Activated T-cell treated with anti-CD3 and anti-CD28 coated beads, Interleukin-2, amount 50 U/mL, for 4 hours (primary cell): ENCODE measurements at regions not wholly inside any gene's neighbourhood (a gene's known extent, or its start where the extent isn't known, plus 50 kb on each side); places are given as distances from the start of the nearest gene placed in this dataset.
A peak's percentile ranks its signal among the peaks of the same experiment; 100 is the strongest.
"Not testable (repeated sequence)": the region's sequence is repeated elsewhere in the genome, so short reads cannot be mapped to it uniquely, and the experiment has no call there.

Experiments used
- ATAC-seq, 2 donors: fragments of 200-7000 bp; cut with Tn5 transposase; one replicate each; pipeline ENCODE4 v1.10.0; 2021
- DNase-seq: peaks from one replicate; pipeline ENCODE4 v3.0.0-alpha.2; 2020
- H3K27me3 Mint-ChIP-seq: one replicate; pipeline ENCODE4 v1.8.0; 2021; ENCODE audit warnings: low read depth, mixed read lengths
- H3K36me3 Mint-ChIP-seq: one replicate; pipeline ENCODE4 v1.8.0; 2022; ENCODE audit warnings: mixed read lengths; ENCODE audit not compliant: insufficient read depth
- H3K4me1 Mint-ChIP-seq: one replicate; pipeline ENCODE4 v1.8.0; 2021; ENCODE audit warnings: low read depth, mixed read lengths
- H3K4me3 Mint-ChIP-seq: one replicate; pipeline ENCODE4 v1.8.0; 2021; ENCODE audit warnings: mild to moderate bottlenecking, moderate library complexity, mixed read lengths
- H3K9me3 Mint-ChIP-seq: one replicate; pipeline ENCODE4 v1.8.0; 2021; ENCODE audit warnings: mixed read lengths

GRCh38 chr4:184959786-184960185, 58.5 kb upstream of the HELT start:
- ATAC-seq = no peak
- Mint-ChIP-seq H3K36me3 (no peaks in the 10 kb centered on the region), H3K4me3 (no peak overlapping the region), H3K9me3 (peaks cover under 1% of the 10 kb centered on the region), H3K4me1 (no peaks in the 10 kb centered on the region), H3K27me3 (no peaks in the 10 kb centered on the region)
- DNase-seq = no peak

DNA sequence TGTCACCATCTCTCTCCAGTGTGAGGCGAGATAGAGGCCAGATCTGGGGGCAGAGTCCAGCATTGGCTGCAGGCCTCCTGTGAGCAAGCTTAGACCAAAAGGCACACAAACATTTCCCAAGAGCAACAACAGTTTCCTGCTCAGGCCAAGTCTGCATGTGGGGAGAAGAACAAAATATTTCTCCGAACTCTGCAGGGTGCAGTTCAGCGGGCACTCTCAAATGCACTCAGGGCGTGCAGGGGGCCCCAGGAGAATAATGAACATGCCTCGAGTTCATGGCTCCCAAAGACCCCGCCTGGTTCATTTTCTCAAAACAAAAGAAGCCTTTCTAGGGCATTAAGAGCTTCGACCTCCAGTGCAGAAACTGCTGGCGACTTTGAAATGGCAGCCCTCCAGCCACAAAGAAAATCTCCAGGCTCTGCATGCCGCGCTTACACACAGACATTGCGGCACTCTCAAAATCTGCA, 57.8 kb upstream of the HELT start:
- Mint-ChIP-seq H3K4me1 (peaks cover 3% of the 10 kb centered on the region), H3K4me3 (no peak overlapping the region), H3K27me3 (peaks cover 2% of the 10 kb centered on the region), H3K36me3 (peaks cover 2% of the 10 kb centered on the region), H3K9me3 (peaks cover 4% of the 10 kb centered on the region)
- no peak for DNase-seq
- ATAC-seq = no peak

DNA sequence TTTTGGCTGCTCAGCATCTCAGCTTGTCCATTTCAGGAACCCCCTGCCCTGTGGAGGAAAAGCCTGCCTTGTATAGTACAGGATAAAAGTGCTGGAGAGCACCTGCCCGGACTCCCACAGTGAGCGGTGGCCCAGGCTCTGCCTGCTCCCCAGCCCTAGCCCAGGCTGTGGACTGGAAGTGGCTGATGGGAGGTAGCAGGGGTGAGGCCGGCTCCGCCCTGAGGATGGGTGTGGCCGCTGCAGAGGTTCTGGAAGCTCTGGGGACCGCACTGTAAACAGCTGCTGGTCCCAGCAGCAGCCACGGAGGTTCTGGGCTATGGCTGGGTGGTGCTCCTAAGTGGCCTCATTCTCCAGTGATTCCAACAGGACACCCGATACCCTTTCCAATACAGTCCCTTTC, 56.6 kb upstream of the HELT start:
- Mint-ChIP-seq H3K4me1 (peaks cover 3% of the 10 kb centered on the region), H3K36me3 (peaks cover 2% of the 10 kb centered on the region), H3K27me3 (peaks cover 2% of the 10 kb centered on the region), H3K9me3 (peaks cover 4% of the 10 kb centered on the region), H3K4me3 (no peak overlapping the region)
- no peak for ATAC-seq
- DNase-seq = no peak

GRCh38 chr4:184962125-184962638, 56.1 kb upstream of the HELT start:
- H3K27me3 Mint-ChIP-seq = peaks cover 2% of the 10 kb centered on the region
- DNase-seq (no peak), ATAC-seq (no peak)
- peaks cover 2% of the 10 kb centered on the region for H3K36me3 Mint-ChIP-seq
- H3K4me1 Mint-ChIP-seq = peaks cover 3% of the 10 kb centered on the region
- H3K9me3 Mint-ChIP-seq = peaks cover 4% of the 10 kb centered on the region
- no peak overlapping the region for H3K4me3 Mint-ChIP-seq

- DNase-seq, H3K9me3 Mint-ChIP-seq, ATAC-seq, H3K36me3 Mint-ChIP-seq, H3K27me3 Mint-ChIP-seq, H3K4me1 Mint-ChIP-seq: not testable (repeated sequence)
- peak overlapping the region; percentile 59 for H3K4me3 Mint-ChIP-seq
These were observed 52.9 kb upstream of the HELT start for GRCh38 chr4:184965230-184966050.

DNA sequence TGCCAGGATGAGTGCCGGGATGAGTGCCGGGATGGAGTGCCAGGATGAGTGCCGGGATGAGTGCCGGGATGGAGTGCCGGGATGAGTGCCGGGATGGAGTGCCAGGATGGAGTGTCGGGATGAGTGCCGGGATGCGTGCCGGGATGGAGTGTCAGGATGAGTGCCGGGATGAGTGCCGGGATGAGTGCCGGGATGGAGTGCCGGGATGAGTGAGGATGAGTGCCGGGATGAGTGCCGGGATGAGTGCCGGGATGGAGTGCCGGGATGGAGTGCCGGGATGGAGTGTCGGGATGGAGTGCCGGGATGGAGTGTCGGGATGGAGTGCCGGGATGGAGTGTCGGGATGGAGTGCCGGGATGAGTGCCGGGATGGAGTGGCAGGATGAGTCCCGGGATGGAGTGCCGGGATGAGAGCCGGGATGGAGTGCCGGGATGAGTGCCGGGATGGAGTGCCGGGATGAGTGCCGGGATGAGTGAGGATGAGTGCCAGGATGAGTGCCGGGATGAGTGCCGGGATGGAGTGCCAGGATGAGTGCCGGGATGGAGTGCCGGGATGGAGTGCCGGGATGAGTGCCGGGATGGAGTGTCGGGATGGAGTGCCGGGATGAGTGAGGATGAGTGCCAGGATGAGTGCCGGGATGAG, 52.1 kb upstream of the HELT start:
- H3K9me3 Mint-ChIP-seq, H3K4me1 Mint-ChIP-seq, H3K27me3 Mint-ChIP-seq, DNase-seq, H3K36me3 Mint-ChIP-seq, ATAC-seq, H3K4me3 Mint-ChIP-seq: not testable (repeated sequence)

- not testable (repeated sequence) for ATAC-seq, H3K36me3 Mint-ChIP-seq, H3K4me1 Mint-ChIP-seq, DNase-seq, H3K27me3 Mint-ChIP-seq
- H3K9me3 Mint-ChIP-seq = peaks cover 17% of the 10 kb centered on the region
- peak overlapping the region; percentile 29 for H3K4me3 Mint-ChIP-seq
These were observed 50.6 kb upstream of the HELT start for GRCh38 chr4:184967699-184968098.

DNA sequence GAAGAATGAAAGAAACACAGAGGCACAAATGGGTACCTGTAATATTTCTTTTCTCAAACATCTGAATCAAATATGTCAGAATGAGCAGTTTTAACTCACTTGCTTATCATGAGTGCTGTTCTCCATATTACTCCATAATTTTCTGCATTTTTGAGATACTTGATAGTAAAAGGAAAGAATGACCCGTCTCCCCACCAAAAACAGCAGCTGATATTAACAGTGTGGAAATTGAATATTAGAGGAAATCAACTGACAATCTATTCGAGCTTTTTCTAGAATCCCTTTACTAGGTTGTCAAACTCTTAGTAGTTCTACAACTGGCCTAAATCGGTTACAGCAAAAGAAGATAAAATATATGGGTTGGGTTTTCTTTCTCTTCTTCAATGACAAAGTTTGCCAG, 49.9 kb upstream of the HELT start:
- Mint-ChIP-seq H3K4me1 (peaks cover 3% of the 10 kb centered on the region), H3K27me3 (peaks cover 12% of the 10 kb centered on the region), H3K9me3 (peaks cover 17% of the 10 kb centered on the region), H3K36me3 (peaks cover 4% of the 10 kb centered on the region), H3K4me3 (no peak overlapping the region)
- DNase-seq = no peak
- no peak for ATAC-seq
